ENCODE measurements at regions not wholly inside any gene's neighbourhood (a gene's known extent, or its start where the extent isn't known, plus 50 kb on each side); places are given as distances from the start of the nearest gene placed in this dataset.

GRCh38 chr12:127629066-127629820 lies 637.7 kb upstream of the TMEM132C start:
- DNase-seq (ENCODE audit: low read depth): no peak

DNA sequence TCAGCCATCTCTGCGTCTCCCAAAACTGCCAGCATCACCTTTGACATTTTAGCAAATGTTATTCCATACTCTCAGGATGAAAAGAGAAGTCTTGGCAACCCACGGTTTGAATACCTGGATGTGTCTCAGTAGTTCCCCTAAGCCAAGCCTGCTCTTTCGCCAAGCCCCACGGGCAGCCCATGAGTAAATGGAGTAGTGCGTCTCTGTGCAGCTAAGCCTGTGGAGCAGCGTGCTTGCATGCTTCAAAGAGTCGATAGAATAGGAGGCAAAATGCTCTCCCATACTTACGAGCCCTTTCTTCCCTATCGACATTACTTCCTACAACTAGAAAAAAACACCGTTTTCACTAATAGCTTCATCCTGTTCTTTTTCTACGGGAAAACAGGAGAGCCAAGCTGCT lies 634.5 kb upstream of the TMEM132C start:
- DNase-seq (ENCODE audit: low read depth): no peak

- no peak for DNase-seq (ENCODE audit: low read depth)
These were observed 631.1 kb upstream of the TMEM132C start for GRCh38 chr12:127635838-127636237.

GRCh38 chr12:127636882-127637281 lies 630.1 kb upstream of the TMEM132C start:
- DNase-seq (ENCODE audit: low read depth): no peak

- no peak for DNase-seq (ENCODE audit: low read depth)
These were observed 626.6 kb upstream of the TMEM132C start for GRCh38 chr12:127640181-127640886.

DNA sequence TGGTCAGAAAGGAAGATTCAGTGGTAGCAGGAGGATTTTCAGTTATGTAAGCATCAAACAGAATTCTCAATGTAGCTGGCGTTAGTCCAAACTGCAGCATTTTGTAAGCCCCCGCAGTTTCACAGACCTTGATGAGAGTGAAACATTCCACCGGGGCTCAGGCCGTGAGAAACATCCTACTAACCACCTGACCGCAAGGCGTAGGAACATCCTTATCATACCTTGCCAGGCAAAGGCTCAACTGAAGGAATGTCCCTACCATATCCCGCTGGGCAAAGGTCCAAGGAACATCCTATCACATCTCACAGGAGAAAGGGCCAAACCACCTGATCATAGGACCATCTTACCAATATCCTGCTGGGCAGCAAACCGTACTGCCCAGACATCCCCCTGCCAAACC lies 624.8 kb upstream of the TMEM132C start:
- no peak for DNase-seq (ENCODE audit: low read depth)

DNA sequence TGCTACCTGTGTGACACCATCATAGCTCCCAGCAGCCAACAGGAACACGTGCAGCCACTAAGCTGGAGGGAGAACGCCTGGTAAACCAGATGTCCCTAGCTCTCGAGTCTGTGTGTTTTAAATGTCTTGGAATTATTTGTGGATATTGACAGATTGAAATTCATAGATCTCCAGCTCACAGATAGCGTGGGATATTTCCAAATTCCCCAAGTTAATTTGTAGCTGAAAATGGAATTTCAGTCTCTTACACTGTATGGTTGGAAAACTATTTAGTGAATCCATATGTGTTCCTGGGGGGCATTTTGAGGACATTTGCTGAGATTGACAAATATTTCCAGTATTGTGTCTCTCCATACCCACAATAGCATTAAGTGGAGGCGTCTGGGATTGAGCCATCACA lies 618.6 kb upstream of the TMEM132C start:
- DNase-seq (ENCODE audit: low read depth): no peak

DNA sequence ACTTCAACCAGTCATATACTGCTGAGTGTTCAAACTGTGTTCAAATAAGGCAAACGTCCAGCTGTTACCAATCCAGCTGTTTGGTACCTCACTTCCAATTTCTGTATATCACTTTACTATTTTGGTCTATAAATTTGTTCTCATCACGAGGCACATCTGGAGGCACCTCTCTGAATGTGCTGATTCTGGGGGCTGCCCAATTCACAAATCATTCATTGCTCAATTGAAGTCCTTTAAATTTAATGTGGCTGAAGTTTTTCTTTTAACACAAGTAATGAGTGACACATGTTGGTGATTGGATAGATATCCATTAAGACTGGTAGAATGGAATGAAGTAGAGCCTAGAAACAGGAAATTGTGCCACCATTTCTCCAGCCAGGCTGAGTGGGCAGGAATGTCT lies 617.0 kb upstream of the TMEM132C start:
- DNase-seq (ENCODE audit: low read depth): no peak

GRCh38 chr12:127650626-127651025 lies 616.3 kb upstream of the TMEM132C start:
- peak; percentile 22 for DNase-seq (ENCODE audit: low read depth)

GRCh38 chr12:127652281-127652680 lies 614.7 kb upstream of the TMEM132C start:
- DNase-seq (ENCODE audit: low read depth): no peak

- DNase-seq (ENCODE audit: low read depth): no peak
These were observed 612.5 kb upstream of the TMEM132C start for GRCh38 chr12:127654383-127654985.

- peak; percentile 38 for DNase-seq (ENCODE audit: low read depth)
These were observed 611.3 kb upstream of the TMEM132C start for GRCh38 chr12:127655691-127656090.

GRCh38 chr12:127656266-127656665 lies 610.7 kb upstream of the TMEM132C start:
- DNase-seq (ENCODE audit: low read depth): no peak

- no peak for DNase-seq (ENCODE audit: low read depth)
These were observed 609.9 kb upstream of the TMEM132C start for GRCh38 chr12:127657036-127657435.

GRCh38 chr12:127660961-127661360 lies 606.0 kb upstream of the TMEM132C start:
- DNase-seq (ENCODE audit: low read depth): no peak

DNA sequence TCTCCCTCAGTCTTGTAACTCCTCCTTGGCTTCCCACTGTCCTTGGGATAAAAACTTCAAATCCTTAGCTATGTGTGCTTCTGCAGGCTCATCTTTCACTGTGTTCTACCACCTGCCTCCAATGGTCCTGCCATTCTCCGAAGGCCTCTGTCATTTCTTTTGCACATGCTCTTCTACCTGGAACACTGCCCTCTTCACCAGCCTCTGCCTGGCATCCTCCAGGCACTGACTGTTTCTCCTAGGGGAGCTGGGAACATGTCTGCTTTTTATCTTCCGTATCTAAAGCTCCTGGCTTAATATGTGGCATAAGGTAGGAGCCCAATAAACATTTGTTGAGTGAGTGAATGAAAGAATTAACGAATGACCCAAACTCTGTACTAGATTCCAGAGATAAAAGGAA lies 603.3 kb upstream of the TMEM132C start:
- no peak for DNase-seq (ENCODE audit: low read depth)

- DNase-seq (ENCODE audit: low read depth): no peak
These were observed 602.1 kb upstream of the TMEM132C start for GRCh38 chr12:127664901-127665300.

- no peak for DNase-seq (ENCODE audit: low read depth)
These were observed 599.8 kb upstream of the TMEM132C start for GRCh38 chr12:127667131-127667685.

GRCh38 chr12:127670294-127670693 lies 596.7 kb upstream of the TMEM132C start:
- DNase-seq (ENCODE audit: low read depth): no peak

- DNase-seq (ENCODE audit: low read depth): no peak
These were observed 596.2 kb upstream of the TMEM132C start for GRCh38 chr12:127670796-127671195.

GRCh38 chr12:127675936-127676335 lies 591.0 kb upstream of the TMEM132C start:
- DNase-seq (ENCODE audit: low read depth): no peak

- peak; percentile 74 for DNase-seq (ENCODE audit: low read depth)
These were observed 589.3 kb upstream of the TMEM132C start for GRCh38 chr12:127677537-127678131.

- no peak for DNase-seq (ENCODE audit: low read depth)
These were observed 588.0 kb upstream of the TMEM132C start for GRCh38 chr12:127678945-127679344.
